Jurkat, Clone E6-1 (cell line): ENCODE measurements at regions not wholly inside any gene's neighbourhood (a gene's known extent, or its start where the extent isn't known, plus 50 kb on each side); places are given as distances from the start of the nearest gene placed in this dataset.

ENCODE experiments used
- DNase-seq: peaks from one replicate; pipeline ENCODE4 v3.0.0-alpha.2; 2011; ENCODE audit warnings: low read depth, low spot score
- H3K4me3 ChIP-seq: 2 replicates; pipeline ENCODE4 v1.5.1; 2011; ENCODE audit warnings: mild to moderate bottlenecking, low read length, control low read depth, moderate library complexity

GRCh38 chr4:26151615-26152014 lies 169.2 kb upstream of the RBPJ start:
- no peak for DNase-seq
- no peak overlapping the region for H3K4me3 ChIP-seq

- no peak for DNase-seq
- no peak overlapping the region for H3K4me3 ChIP-seq
Observed at GRCh38 chr4:26152056-26152455, 168.8 kb upstream of the RBPJ start.

GRCh38 chr4:26157541-26157940 lies 163.3 kb upstream of the RBPJ start:
- DNase-seq, result no peak
- no peak overlapping the region for H3K4me3 ChIP-seq

- DNase-seq, result no peak
- no peak overlapping the region for H3K4me3 ChIP-seq
Observed at GRCh38 chr4:26160591-26160990, 160.2 kb upstream of the RBPJ start.

GRCh38 chr4:26161030-26161824 lies 159.6 kb upstream of the RBPJ start:
- no peak for DNase-seq
- no peak overlapping the region for H3K4me3 ChIP-seq

GRCh38 chr4:26162101-26162500 lies 158.7 kb upstream of the RBPJ start:
- DNase-seq, result no peak
- H3K4me3 ChIP-seq, result no peak overlapping the region

- DNase-seq, result no peak
- H3K4me3 ChIP-seq, result no peak overlapping the region
Observed at GRCh38 chr4:26163425-26164362, 157.1 kb upstream of the RBPJ start.

GRCh38 chr4:26171501-26171900 lies 149.3 kb upstream of the RBPJ start:
- no peak overlapping the region for H3K4me3 ChIP-seq
- DNase-seq, result no peak

GRCh38 chr4:26171941-26172340 lies 148.9 kb upstream of the RBPJ start:
- no peak for DNase-seq
- no peak overlapping the region for H3K4me3 ChIP-seq

- no peak overlapping the region for H3K4me3 ChIP-seq
- DNase-seq, result no peak
Observed at GRCh38 chr4:26173619-26174018, 147.2 kb upstream of the RBPJ start.

GRCh38 chr4:26174027-26174426 lies 146.8 kb upstream of the RBPJ start:
- no peak overlapping the region for H3K4me3 ChIP-seq
- DNase-seq, result no peak

- no peak for DNase-seq
- H3K4me3 ChIP-seq, result no peak overlapping the region
Observed at GRCh38 chr4:26175006-26175786, 145.6 kb upstream of the RBPJ start.

- DNase-seq, result no peak
- no peak overlapping the region for H3K4me3 ChIP-seq
Observed at GRCh38 chr4:26175905-26176470, 144.8 kb upstream of the RBPJ start.

GRCh38 chr4:26176598-26177149 lies 144.1 kb upstream of the RBPJ start:
- DNase-seq, result no peak
- no peak overlapping the region for H3K4me3 ChIP-seq

- DNase-seq, result no peak
- H3K4me3 ChIP-seq, result no peak overlapping the region
Observed at GRCh38 chr4:26178854-26179253, 142.0 kb upstream of the RBPJ start.

GRCh38 chr4:26179316-26179760 lies 141.5 kb upstream of the RBPJ start:
- DNase-seq, result no peak
- no peak overlapping the region for H3K4me3 ChIP-seq

GRCh38 chr4:26181616-26182015 lies 139.2 kb upstream of the RBPJ start:
- DNase-seq, result no peak
- H3K4me3 ChIP-seq, result no peak overlapping the region

- DNase-seq, result no peak
- H3K4me3 ChIP-seq, result no peak overlapping the region
Observed at GRCh38 chr4:26183017-26183416, 137.8 kb upstream of the RBPJ start.

- DNase-seq, result no peak
- H3K4me3 ChIP-seq, result no peak overlapping the region
Observed at GRCh38 chr4:26185436-26185835, 135.4 kb upstream of the RBPJ start.
